Keratinocyte (primary cell): ENCODE measurements at regions not wholly inside any gene's neighbourhood (a gene's known extent, or its start where the extent isn't known, plus 50 kb on each side); places are given as distances from the start of the nearest gene placed in this dataset.

Experiments
- DNase-seq: peaks from one replicate; pipeline ENCODE4 v3.0.0-alpha.2; 2011; ENCODE audit warnings: low read depth, missing footprints, low spot score
- FAIRE-seq: peaks from 2 replicates; lab custom pipeline; 2011; peaks lifted over from hg19 to GRCh38; lab: Jason Lieb, UNC
- H2AFZ ChIP-seq: 2 replicates; pipeline ENCODE4 v1.6.0; 2012; ENCODE audit warnings: low read length, control low read depth, inconsistent platforms; ENCODE audit not compliant: control insufficient read depth
- H3K27ac ChIP-seq: 2 replicates; pipeline ENCODE4 v1.5.1; 2011; ENCODE audit warnings: low read length; ENCODE audit not compliant: control insufficient read depth, insufficient read depth
- H3K27me3 ChIP-seq: 3 replicates; pipeline ENCODE4 v1.6.0; 2011; ENCODE audit warnings: low read length; ENCODE audit not compliant: control insufficient read depth, insufficient read depth; ENCODE audit errors: extremely low read depth
- H3K36me3 ChIP-seq, 2 experiments: 2 replicates in 1 of 2; 3 replicates in 1 of 2; pipeline ENCODE4 v1.5.1; 2011; ENCODE audit warnings: low read length in 2 of 2, mild to moderate bottlenecking in 1 of 2; ENCODE audit not compliant: control insufficient read depth in 2 of 2, insufficient read depth in 2 of 2; ENCODE audit errors: extremely low read depth in 1 of 2
- H3K4me1 ChIP-seq: 3 replicates; pipeline ENCODE4 v1.5.1; 2011; ENCODE audit warnings: low read length; ENCODE audit not compliant: control insufficient read depth, insufficient read depth; ENCODE audit errors: extremely low read depth
- H3K4me2 ChIP-seq: 3 replicates; pipeline ENCODE4 v1.6.0; 2011; ENCODE audit warnings: low read depth, low read length; ENCODE audit not compliant: control insufficient read depth, insufficient read depth; ENCODE audit errors: extremely low read depth
- H3K4me3 ChIP-seq, 3 experiments: fragments of 200-600 bp in 1 of 3; sonication (generic) in 1 of 3; 2 replicates in 2 of 3; 3 replicates in 1 of 3; pipeline ENCODE4 v1.5.1; 2011 to 2016; ENCODE audit warnings: low read length in 3 of 3, mild to moderate bottlenecking in 3 of 3, control low read depth in 2 of 3, inconsistent platforms in 1 of 3, low read depth in 1 of 3, mixed read lengths in 1 of 3, mixed run types in 1 of 3, moderate library complexity in 1 of 3; ENCODE audit not compliant: control insufficient read depth in 2 of 3, insufficient read depth in 2 of 3; ENCODE audit errors: extremely low read depth in 1 of 3
- H3K79me2 ChIP-seq: 2 replicates; pipeline ENCODE4 v1.6.0; 2012; ENCODE audit warnings: low read length; ENCODE audit not compliant: control insufficient read depth, insufficient read depth
- H3K9ac ChIP-seq: 3 replicates; pipeline ENCODE4 v1.6.0; 2011; ENCODE audit warnings: low read length; ENCODE audit not compliant: control insufficient read depth, insufficient read depth; ENCODE audit errors: extremely low read depth
- H3K9me1 ChIP-seq: 3 replicates; pipeline ENCODE4 v1.6.0; 2011; ENCODE audit warnings: low read length; ENCODE audit not compliant: control insufficient read depth, insufficient read depth; ENCODE audit errors: extremely low read depth
- H3K9me3 ChIP-seq: 2 replicates; pipeline ENCODE4 v1.5.1; 2012; ENCODE audit warnings: low read depth, low read length; ENCODE audit not compliant: control insufficient read depth
- H4K20me1 ChIP-seq: 3 replicates; pipeline ENCODE4 v1.6.0; 2011; ENCODE audit warnings: low read length; ENCODE audit not compliant: control insufficient read depth, insufficient read depth; ENCODE audit errors: extremely low read depth
- EZH2 ChIP-seq: IDR thresholded peaks from one replicate; pipeline ENCODE4 v1.6.1; 2012; ENCODE audit warnings: inconsistent platforms, mild to moderate bottlenecking, low read length, moderate library complexity
- dilution Hi-C: fragments of 300-500 bp; cut with MboI; formaldehyde crosslinking; loops from one replicate; pipeline ENCODE4 v1.7.0; 2020; ENCODE audit warnings: low sequenced_read_pairs; ENCODE audit not compliant: extremely low pct_ligation_motif_present
- TF ChIP-seq, protein P1 (sequence below), 3 experiments: IDR thresholded peaks in 1 of 3; conservative IDR thresholded peaks in 1 of 3; optimal IDR thresholded peaks in 1 of 3; 2 replicates in 2 of 3; 3 replicates in 1 of 3; pipeline versions ENCODE3 to v1.5.1; 2011; ENCODE audit warnings: low read length in 3 of 3, mild to moderate bottlenecking in 3 of 3, moderate library complexity in 2 of 3, control low read depth in 1 of 3, inconsistent platforms in 1 of 3; ENCODE audit not compliant: insufficient read depth in 2 of 3; ENCODE audit errors: extremely low read depth in 1 of 3

DNA sequence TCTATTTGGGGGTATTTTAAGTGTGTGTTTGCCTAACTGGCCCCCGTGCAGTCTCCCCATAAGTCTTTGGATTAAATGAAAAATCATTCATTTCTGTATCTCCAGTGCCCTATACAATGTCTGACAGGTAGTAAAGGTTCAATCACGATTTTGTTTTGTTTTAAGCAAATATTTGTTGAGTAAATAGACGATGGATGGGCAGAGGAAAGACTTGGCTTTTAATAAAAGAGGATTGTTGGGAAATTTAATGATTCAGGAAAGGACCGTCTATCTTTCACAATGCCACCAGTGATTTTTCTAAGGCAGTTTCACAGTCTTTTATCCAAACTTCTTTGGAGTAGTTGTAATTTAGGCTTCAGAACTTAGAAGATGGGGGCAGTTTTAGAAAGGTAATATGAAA, 636.6 kb upstream of the GOT2 start:
- DNase-seq: no peak
- no peak for FAIRE-seq
- no peaks in the 10 kb centered on the region for H3K9me3 ChIP-seq
- H4K20me1 ChIP-seq: no peaks in the 10 kb centered on the region
- TF ChIP-seq, protein P1, sequence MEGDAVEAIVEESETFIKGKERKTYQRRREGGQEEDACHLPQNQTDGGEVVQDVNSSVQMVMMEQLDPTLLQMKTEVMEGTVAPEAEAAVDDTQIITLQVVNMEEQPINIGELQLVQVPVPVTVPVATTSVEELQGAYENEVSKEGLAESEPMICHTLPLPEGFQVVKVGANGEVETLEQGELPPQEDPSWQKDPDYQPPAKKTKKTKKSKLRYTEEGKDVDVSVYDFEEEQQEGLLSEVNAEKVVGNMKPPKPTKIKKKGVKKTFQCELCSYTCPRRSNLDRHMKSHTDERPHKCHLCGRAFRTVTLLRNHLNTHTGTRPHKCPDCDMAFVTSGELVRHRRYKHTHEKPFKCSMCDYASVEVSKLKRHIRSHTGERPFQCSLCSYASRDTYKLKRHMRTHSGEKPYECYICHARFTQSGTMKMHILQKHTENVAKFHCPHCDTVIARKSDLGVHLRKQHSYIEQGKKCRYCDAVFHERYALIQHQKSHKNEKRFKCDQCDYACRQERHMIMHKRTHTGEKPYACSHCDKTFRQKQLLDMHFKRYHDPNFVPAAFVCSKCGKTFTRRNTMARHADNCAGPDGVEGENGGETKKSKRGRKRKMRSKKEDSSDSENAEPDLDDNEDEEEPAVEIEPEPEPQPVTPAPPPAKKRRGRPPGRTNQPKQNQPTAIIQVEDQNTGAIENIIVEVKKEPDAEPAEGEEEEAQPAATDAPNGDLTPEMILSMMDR (optimal IDR thresholded peaks at IDR 0.05 in 1 of 3, IDR thresholded peaks at IDR 0.05 in 1 of 3, conservative IDR thresholded peaks at IDR 0.05 in 1 of 3; ENCODE audit: extremely low read depth in 1 of 3, insufficient read depth in 2 of 3, low read length in 3 of 3): no peak
- TF ChIP-seq EZH2: no peak
- no peak overlapping the region for H3K4me3 ChIP-seq
- H3K27me3 ChIP-seq: no peaks in the 10 kb centered on the region
- no peak overlapping the region for H3K9ac ChIP-seq
- no peak overlapping the region for H3K4me2 ChIP-seq
- no peak overlapping the region for H2AFZ ChIP-seq
- no peaks in the 10 kb centered on the region for H3K36me3 ChIP-seq
- dilution Hi-C loops: no loop called here
- no peaks in the 10 kb centered on the region for H3K4me1 ChIP-seq
- no peaks in the 10 kb centered on the region for H3K9me1 ChIP-seq
- no peaks in the 10 kb centered on the region for H3K79me2 ChIP-seq
- H3K27ac ChIP-seq: no peak overlapping the region

DNA sequence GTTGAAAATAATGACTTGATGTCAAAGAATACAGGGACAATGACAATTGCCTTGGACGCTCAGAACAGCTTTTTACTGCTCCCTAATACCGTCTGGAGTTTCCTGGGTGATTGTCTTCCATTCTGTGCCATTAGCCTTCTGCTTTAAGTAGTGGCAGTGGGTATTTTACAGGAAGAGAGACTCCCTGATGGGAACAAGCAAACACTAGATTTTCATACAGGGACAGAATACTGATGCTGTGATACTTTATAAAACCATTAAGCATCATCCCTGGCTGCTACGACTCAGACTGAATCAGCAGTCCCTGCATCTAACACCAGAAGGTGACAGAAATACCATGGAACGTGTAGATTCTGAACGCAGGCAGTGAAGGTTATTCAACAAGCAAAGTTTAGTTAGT, 635.4 kb upstream of the GOT2 start:
- no peak overlapping the region for H3K9ac ChIP-seq
- H3K36me3 ChIP-seq: no peaks in the 10 kb centered on the region
- no peaks in the 10 kb centered on the region for H3K4me1 ChIP-seq
- dilution Hi-C loops: no loop called here
- H3K27me3 ChIP-seq: no peaks in the 10 kb centered on the region
- H4K20me1 ChIP-seq: no peaks in the 10 kb centered on the region
- no peak overlapping the region for H3K27ac ChIP-seq
- no peak overlapping the region for H3K4me3 ChIP-seq
- H3K9me1 ChIP-seq: no peaks in the 10 kb centered on the region
- FAIRE-seq (no peak), DNase-seq (no peak)
- H2AFZ ChIP-seq: no peak overlapping the region
- TF ChIP-seq, protein P1 (optimal IDR thresholded peaks at IDR 0.05 in 1 of 3, IDR thresholded peaks at IDR 0.05 in 1 of 3, conservative IDR thresholded peaks at IDR 0.05 in 1 of 3; ENCODE audit: extremely low read depth in 1 of 3, insufficient read depth in 2 of 3, low read length in 3 of 3): no peak
- TF ChIP-seq EZH2: no peak
- no peaks in the 10 kb centered on the region for H3K79me2 ChIP-seq
- H3K9me3 ChIP-seq: no peaks in the 10 kb centered on the region
- no peak overlapping the region for H3K4me2 ChIP-seq
